GM10266 (cell line): ENCODE measurements at regions not wholly inside any gene's neighbourhood (a gene's known extent, or its start where the extent isn't known, plus 50 kb on each side); places are given as distances from the start of the nearest gene placed in this dataset.
A peak's percentile ranks its signal among the peaks of the same experiment; 100 is the strongest.

ENCODE experiments used
- DNase-seq: peaks from one replicate; pipeline ENCODE4 v3.0.0; 2012; ENCODE audit errors: extremely low spot score
- CTCF ChIP-seq: IDR thresholded peaks from 2 replicates; pipeline ENCODE4 v1.5.1; 2012; ENCODE audit warnings: mild to moderate bottlenecking, low read depth; ENCODE audit not compliant: control insufficient read depth, insufficient read depth; ENCODE audit errors: missing control alignments

- no peak for DNase-seq
- TF ChIP-seq CTCF: no peak
These were observed 98.0 kb upstream of the MAP1B start for GRCh38 chr5:72009280-72009679.

- no peak for TF ChIP-seq CTCF
- no peak for DNase-seq
These were observed 96.8 kb upstream of the MAP1B start for GRCh38 chr5:72010430-72010829.

- no peak for DNase-seq
- TF ChIP-seq CTCF: no peak
These were observed 94.4 kb upstream of the MAP1B start for GRCh38 chr5:72012906-72013305.

- TF ChIP-seq CTCF: no peak
- no peak for DNase-seq
These were observed 93.3 kb upstream of the MAP1B start for GRCh38 chr5:72013766-72014624.

GRCh38 chr5:72015103-72015548 is 92.1 kb upstream of the MAP1B start:
- DNase-seq: no peak
- no peak for TF ChIP-seq CTCF

- DNase-seq: peak; percentile 56
These were observed 89.0 kb upstream of the MAP1B start for GRCh38 chr5:72018143-72018803.

More at GRCh38 chr5:72018143-72018803, 89.0 kb upstream of the MAP1B start:
- peak; percentile 94 for TF ChIP-seq CTCF
